ENCODE measurements at regions not wholly inside any gene's neighbourhood (a gene's known extent, or its start where the extent isn't known, plus 50 kb on each side); places are given as distances from the start of the nearest gene placed in this dataset.

GRCh38 chr22:26847816-26848215 is 190.4 kb downstream of the MIAT start:
- DNase-seq = no peak

- DNase-seq = no peak
Measured at GRCh38 chr22:26848244-26848920, 191.0 kb downstream of the MIAT start.

- DNase-seq = no peak
Measured at GRCh38 chr22:26849575-26849974, 192.2 kb downstream of the MIAT start.

GRCh38 chr22:26851125-26851524 is 193.7 kb downstream of the MIAT start:
- no peak for DNase-seq

- DNase-seq = no peak
Measured at GRCh38 chr22:26852176-26852575, 194.8 kb downstream of the MIAT start.

- no peak for DNase-seq
Measured at GRCh38 chr22:26853071-26853470, 195.7 kb downstream of the MIAT start.

GRCh38 chr22:26853495-26853894 is 196.1 kb downstream of the MIAT start:
- no peak for DNase-seq

GRCh38 chr22:26857169-26857568 is 199.8 kb downstream of the MIAT start:
- DNase-seq = no peak

GRCh38 chr22:26860301-26860700 is 202.9 kb downstream of the MIAT start:
- DNase-seq = no peak

- no peak for DNase-seq
Measured at GRCh38 chr22:26865021-26865420, 207.6 kb downstream of the MIAT start.

GRCh38 chr22:26883393-26883792 is 226.0 kb downstream of the MIAT start:
- no peak for DNase-seq

GRCh38 chr22:26884921-26885320 is 227.5 kb downstream of the MIAT start:
- DNase-seq = no peak

GRCh38 chr22:26885441-26886261 is 228.3 kb downstream of the MIAT start:
- no peak for DNase-seq

GRCh38 chr22:26887456-26887855 is 230.1 kb downstream of the MIAT start:
- no peak for DNase-seq

GRCh38 chr22:26887916-26888315 is 230.5 kb downstream of the MIAT start:
- no peak for DNase-seq

- no peak for DNase-seq
Measured at GRCh38 chr22:26888887-26889286, 231.5 kb downstream of the MIAT start.

- no peak for DNase-seq
Measured at GRCh38 chr22:26889802-26890201, 232.4 kb downstream of the MIAT start.

- no peak for DNase-seq
Measured at GRCh38 chr22:26890870-26891269, 233.5 kb downstream of the MIAT start.

- no peak for DNase-seq
Measured at GRCh38 chr22:26891429-26891828, 234.0 kb downstream of the MIAT start.

- no peak for DNase-seq
Measured at GRCh38 chr22:26892166-26893041, 235.0 kb downstream of the MIAT start.

GRCh38 chr22:26893173-26894110 is 236.1 kb downstream of the MIAT start:
- no peak for DNase-seq

GRCh38 chr22:26894362-26894761 is 237.0 kb downstream of the MIAT start:
- DNase-seq = no peak

Measured in T-helper 1 cell (primary cell).